NB4 (cell line): ENCODE measurements at regions not wholly inside any gene's neighbourhood (a gene's known extent, or its start where the extent isn't known, plus 50 kb on each side); places are given as distances from the start of the nearest gene placed in this dataset.

ENCODE experiments used
- DNase-seq: peaks from one replicate; pipeline ENCODE4 v3.0.0; 2010; ENCODE audit warnings: low read depth
- H3K4me3 ChIP-seq: one replicate; pipeline ENCODE4 v1.5.1; 2011; ENCODE audit warnings: mild to moderate bottlenecking, low read depth, low read length, moderate library complexity
- MYC ChIP-seq: IDR thresholded peaks from 2 replicates; pipeline ENCODE4 v1.6.1; 2011; ENCODE audit warnings: low read depth, low read length
- POLR2A ChIP-seq: IDR thresholded peaks from 2 replicates; pipeline ENCODE4 v1.6.1; 2011; ENCODE audit warnings: mild to moderate bottlenecking; ENCODE audit not compliant: insufficient read length; ENCODE audit errors: extremely low read depth
- TF ChIP-seq, protein P1 (sequence below): IDR thresholded peaks from one replicate; pipeline ENCODE4 v1.5.1; 2012; ENCODE audit warnings: low read depth, low read length
- TF ChIP-seq, protein P2 (sequence below): IDR thresholded peaks from 2 replicates; pipeline ENCODE4 v1.6.1; 2011; ENCODE audit warnings: low read depth, low read length

DNA sequence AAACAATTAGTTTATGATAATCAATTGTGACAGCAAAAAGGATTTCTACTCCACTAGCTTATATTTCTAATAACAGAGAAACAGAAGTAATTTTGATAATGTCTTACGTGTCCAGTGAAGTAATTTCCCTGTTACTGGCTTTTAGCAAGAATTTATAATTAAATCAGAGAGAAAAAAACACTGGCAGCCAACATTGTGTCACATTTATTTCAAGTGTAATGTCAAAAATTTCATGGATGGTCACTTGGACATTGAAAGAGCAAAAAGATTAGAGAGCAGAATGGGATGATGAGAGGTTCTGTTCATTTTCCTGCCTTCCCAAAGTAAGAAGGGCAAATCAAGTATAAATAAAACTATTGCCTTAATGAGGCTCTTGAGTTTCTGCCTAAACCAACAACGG lies 239.3 kb upstream of the SEMA6A start:
- no peak overlapping the region for H3K4me3 ChIP-seq
- TF ChIP-seq, protein P1, sequence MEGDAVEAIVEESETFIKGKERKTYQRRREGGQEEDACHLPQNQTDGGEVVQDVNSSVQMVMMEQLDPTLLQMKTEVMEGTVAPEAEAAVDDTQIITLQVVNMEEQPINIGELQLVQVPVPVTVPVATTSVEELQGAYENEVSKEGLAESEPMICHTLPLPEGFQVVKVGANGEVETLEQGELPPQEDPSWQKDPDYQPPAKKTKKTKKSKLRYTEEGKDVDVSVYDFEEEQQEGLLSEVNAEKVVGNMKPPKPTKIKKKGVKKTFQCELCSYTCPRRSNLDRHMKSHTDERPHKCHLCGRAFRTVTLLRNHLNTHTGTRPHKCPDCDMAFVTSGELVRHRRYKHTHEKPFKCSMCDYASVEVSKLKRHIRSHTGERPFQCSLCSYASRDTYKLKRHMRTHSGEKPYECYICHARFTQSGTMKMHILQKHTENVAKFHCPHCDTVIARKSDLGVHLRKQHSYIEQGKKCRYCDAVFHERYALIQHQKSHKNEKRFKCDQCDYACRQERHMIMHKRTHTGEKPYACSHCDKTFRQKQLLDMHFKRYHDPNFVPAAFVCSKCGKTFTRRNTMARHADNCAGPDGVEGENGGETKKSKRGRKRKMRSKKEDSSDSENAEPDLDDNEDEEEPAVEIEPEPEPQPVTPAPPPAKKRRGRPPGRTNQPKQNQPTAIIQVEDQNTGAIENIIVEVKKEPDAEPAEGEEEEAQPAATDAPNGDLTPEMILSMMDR: no peak
- no peak for TF ChIP-seq POLR2A
- TF ChIP-seq, protein P2, sequence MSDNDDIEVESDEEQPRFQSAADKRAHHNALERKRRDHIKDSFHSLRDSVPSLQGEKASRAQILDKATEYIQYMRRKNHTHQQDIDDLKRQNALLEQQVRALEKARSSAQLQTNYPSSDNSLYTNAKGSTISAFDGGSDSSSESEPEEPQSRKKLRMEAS: no peak
- TF ChIP-seq MYC: no peak
- DNase-seq: no peak

DNA sequence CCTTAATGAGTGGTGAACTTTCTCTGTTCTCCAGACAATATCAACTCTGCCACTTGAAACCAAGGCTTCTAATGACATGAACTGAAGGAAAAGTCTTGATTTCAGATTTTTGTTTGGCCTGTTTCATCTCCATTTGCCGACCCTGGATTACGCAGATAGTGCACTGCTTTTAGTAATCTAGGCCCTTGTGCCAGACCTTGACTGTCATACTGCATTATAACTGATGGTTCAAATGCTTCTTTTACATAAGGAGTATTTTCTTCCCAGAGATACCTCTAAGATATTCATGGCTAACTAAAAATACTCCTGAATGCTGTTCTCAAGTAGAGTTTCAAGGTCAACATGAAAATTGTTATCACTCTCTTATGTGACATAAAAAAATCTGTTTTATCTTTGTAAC lies 238.7 kb upstream of the SEMA6A start:
- no peak for DNase-seq
- no peak for TF ChIP-seq POLR2A
- TF ChIP-seq, protein P2: no peak
- no peak overlapping the region for H3K4me3 ChIP-seq

- TF ChIP-seq, protein P1: no peak
- no peak for TF ChIP-seq MYC
- TF ChIP-seq, protein P2: no peak
- TF ChIP-seq POLR2A: no peak
- H3K4me3 ChIP-seq: no peak overlapping the region
- DNase-seq: no peak
Observed at GRCh38 chr5:116810951-116811350, 236.3 kb upstream of the SEMA6A start.

DNA sequence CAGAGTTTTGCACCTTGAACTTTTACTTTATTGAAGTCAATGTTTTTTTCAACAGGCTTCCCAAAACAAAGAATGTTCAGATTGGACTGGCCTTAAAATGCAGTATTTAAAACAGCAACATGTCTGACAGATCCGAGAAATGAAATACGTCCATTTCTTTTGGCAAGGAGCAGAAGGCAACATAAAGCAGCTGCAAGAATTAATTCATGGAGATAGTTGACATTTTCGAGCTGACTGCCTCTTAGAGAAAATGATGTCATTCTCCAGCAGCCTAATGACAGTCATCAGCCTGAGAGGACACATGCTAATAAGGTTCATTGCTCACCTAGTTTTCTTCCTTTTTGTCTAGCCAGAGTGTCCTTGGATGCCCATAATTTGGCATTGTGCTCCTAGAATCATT lies 232.2 kb upstream of the SEMA6A start:
- no peak for DNase-seq
- H3K4me3 ChIP-seq: no peak overlapping the region
- TF ChIP-seq MYC (no peak), POLR2A (no peak)
- TF ChIP-seq, protein P2: no peak
- TF ChIP-seq, protein P1: no peak

- TF ChIP-seq, protein P1: no peak
- TF ChIP-seq, protein P2: no peak
- no peak for TF ChIP-seq POLR2A
- no peak for TF ChIP-seq MYC
- H3K4me3 ChIP-seq: no peak overlapping the region
- no peak for DNase-seq
Observed at GRCh38 chr5:116799401-116799800, 224.8 kb upstream of the SEMA6A start.

GRCh38 chr5:116795189-116795588 lies 220.6 kb upstream of the SEMA6A start:
- TF ChIP-seq MYC (no peak), POLR2A (no peak)
- TF ChIP-seq, protein P1: no peak
- TF ChIP-seq, protein P2: no peak
- no peak overlapping the region for H3K4me3 ChIP-seq

More at GRCh38 chr5:116795189-116795588, 220.6 kb upstream of the SEMA6A start:
- DNase-seq: peak; percentile 8
